HEK293T (cell line): ENCODE measurements at regions not wholly inside any gene's neighbourhood (a gene's known extent, or its start where the extent isn't known, plus 50 kb on each side); places are given as distances from the start of the nearest gene placed in this dataset.

Experiments
- CTCF ChIA-PET: fragments of 350-600 bp; formaldehyde crosslinking; extraction: SDS; loops from one replicate; lab custom pipeline; 2021; ENCODE audit warnings: antibody characterized with exemption, inconsistent platforms; lab: Yijun Ruan, JAX
- POLR2A ChIA-PET: fragments of 350-600 bp; formaldehyde crosslinking; extraction: SDS; loops from one replicate; lab custom pipeline; 2020; ENCODE audit warnings: antibody characterized with exemption, inconsistent platforms; lab: Yijun Ruan, JAX
- DNase-seq: peaks from one replicate; pipeline ENCODE4 v3.0.0; 2012; ENCODE audit warnings: mixed read lengths; ENCODE audit errors: extremely low spot score
- ARNT ChIP-seq: fragments of 450-650 bp; IDR thresholded peaks from 2 replicates; pipeline ENCODE4 v1.6.1; 2017; ENCODE audit warnings: mild to moderate bottlenecking
- BHLHE40 ChIP-seq: fragments of 450-650 bp; IDR thresholded peaks from 2 replicates; pipeline ENCODE4 v1.6.1; 2016; ENCODE audit warnings: mild to moderate bottlenecking, moderate library complexity, borderline replicate concordance
- CTBP1 ChIP-seq: fragments of 450-650 bp; IDR thresholded peaks from 2 replicates; pipeline ENCODE4 v1.6.1; 2016; ENCODE audit warnings: borderline replicate concordance
- ELF4 ChIP-seq: fragments of 450-650 bp; IDR thresholded peaks from 2 replicates; pipeline ENCODE4 v1.6.1; 2017; ENCODE audit warnings: antibody characterized with exemption
- FOXA1 ChIP-seq: fragments of 450-650 bp; IDR thresholded peaks from 2 replicates; pipeline ENCODE4 v1.6.1; 2016; ENCODE audit warnings: mild to moderate bottlenecking
- FOXK2 ChIP-seq: fragments of 450-650 bp; IDR thresholded peaks from 2 replicates; pipeline ENCODE4 v1.6.1; 2016; ENCODE audit warnings: mild to moderate bottlenecking
- FOXM1 ChIP-seq: fragments of 450-650 bp; IDR thresholded peaks from 2 replicates; pipeline ENCODE4 v1.6.1; 2017; ENCODE audit warnings: mild to moderate bottlenecking, borderline replicate concordance
- HDGF ChIP-seq: fragments of 450-650 bp; IDR thresholded peaks from 2 replicates; pipeline ENCODE4 v1.6.1; 2017; ENCODE audit warnings: antibody characterized with exemption, borderline replicate concordance
- L3MBTL2 ChIP-seq: fragments of 450-650 bp; conservative IDR thresholded peaks from 2 replicates; pipeline ENCODE4 v1.6.1; 2016; ENCODE audit warnings: mild to moderate bottlenecking
- LEF1 ChIP-seq: fragments of 450-650 bp; IDR thresholded peaks from 2 replicates; pipeline ENCODE4 v1.6.1; 2017; ENCODE audit warnings: mild to moderate bottlenecking, borderline replicate concordance
- NFRKB ChIP-seq: fragments of 450-650 bp; IDR thresholded peaks from 2 replicates; pipeline ENCODE4 v1.6.1; 2016; ENCODE audit warnings: mild to moderate bottlenecking, moderate library complexity
- SP1 ChIP-seq: fragments of 450-650 bp; IDR thresholded peaks from 2 replicates; pipeline ENCODE4 v1.6.1; 2017
- SUZ12 ChIP-seq: fragments of 450-650 bp; IDR thresholded peaks from 2 replicates; pipeline ENCODE4 v1.6.1; 2016; ENCODE audit warnings: mild to moderate bottlenecking
- TARDBP ChIP-seq: fragments of 450-650 bp; IDR thresholded peaks from 2 replicates; pipeline ENCODE4 v1.6.1; 2016
- ZNF384 ChIP-seq: fragments of 450-650 bp; IDR thresholded peaks from 2 replicates; pipeline ENCODE4 v1.6.1; 2016
- TF ChIP-seq, protein P1 (sequence below): fragments of 450-650 bp; IDR thresholded peaks from 2 replicates; pipeline ENCODE4 v1.6.1; 2016

DNA sequence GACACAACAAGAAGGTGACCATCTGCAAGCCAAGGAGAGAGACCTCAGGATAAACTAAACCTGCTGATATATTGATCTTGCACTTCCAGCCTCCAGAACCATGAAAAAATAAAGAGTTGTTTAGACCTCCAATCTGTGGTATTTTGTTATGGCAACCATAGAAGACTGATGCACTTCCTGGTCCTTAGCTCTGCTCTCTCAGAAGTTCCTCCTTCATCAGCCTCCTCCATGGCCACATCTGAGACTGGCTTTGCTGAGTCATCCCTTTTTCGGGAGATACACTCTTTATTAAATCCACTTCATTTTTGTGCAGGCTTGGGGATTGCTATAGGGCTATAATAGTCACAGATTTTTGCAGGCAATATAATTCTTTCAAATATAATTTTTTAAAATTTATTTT, 89.6 kb upstream of the ATF7IP start:
- no peak for DNase-seq
- ChIA-PET CTCF (no interaction called here), POLR2A (no interaction called here)
- TF ChIP-seq TARDBP (no peak), ELF4 (no peak), CTBP1 (no peak), ARNT (no peak), NFRKB (no peak), LEF1 (no peak), L3MBTL2 (no peak), FOXM1 (no peak), BHLHE40 (no peak)

DNA sequence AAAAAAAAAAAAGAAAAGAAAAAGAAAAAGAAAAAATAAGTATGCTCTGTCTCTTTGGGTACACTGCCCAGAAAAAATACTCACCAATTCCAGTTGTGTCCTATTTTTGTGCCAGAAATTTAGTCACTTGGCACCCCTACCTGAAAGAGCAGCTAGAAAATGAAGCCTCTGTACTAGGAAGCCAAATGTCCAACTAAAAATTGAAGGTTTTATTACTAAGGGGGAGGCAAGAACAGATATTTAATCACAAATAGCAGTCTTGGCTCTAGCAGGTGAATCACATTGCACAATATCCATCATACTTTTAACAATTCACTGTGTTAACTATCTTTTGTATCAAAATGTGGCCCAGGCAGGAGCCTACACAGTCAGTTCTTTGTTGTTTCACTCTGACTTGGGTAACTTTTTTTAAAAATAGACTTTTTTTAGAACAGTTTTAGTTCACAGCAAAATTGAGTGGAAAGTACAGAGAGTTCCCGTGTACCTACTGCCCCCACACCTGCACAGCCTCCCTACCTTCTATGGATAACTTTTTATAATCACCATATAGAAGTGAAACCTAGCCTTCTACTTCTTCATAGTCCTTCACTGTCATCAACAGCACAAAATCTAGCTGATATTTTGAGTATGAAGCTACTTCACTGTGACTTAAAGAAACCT, 87.1 kb upstream of the ATF7IP start:
- POLR2A ChIA-PET = no interaction called here
- CTCF ChIA-PET = no interaction called here
- no peak for TF ChIP-seq ZNF384
- TF ChIP-seq, protein P1, sequence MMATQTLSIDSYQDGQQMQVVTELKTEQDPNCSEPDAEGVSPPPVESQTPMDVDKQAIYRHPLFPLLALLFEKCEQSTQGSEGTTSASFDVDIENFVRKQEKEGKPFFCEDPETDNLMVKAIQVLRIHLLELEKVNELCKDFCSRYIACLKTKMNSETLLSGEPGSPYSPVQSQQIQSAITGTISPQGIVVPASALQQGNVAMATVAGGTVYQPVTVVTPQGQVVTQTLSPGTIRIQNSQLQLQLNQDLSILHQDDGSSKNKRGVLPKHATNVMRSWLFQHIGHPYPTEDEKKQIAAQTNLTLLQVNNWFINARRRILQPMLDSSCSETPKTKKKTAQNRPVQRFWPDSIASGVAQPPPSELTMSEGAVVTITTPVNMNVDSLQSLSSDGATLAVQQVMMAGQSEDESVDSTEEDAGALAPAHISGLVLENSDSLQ = no peak
- no peak for TF ChIP-seq HDGF
- no peak for TF ChIP-seq ARNT
- TF ChIP-seq FOXA1 = no peak
- TF ChIP-seq BHLHE40 = no peak
- TF ChIP-seq FOXM1 = no peak
- TF ChIP-seq TARDBP = no peak
- TF ChIP-seq L3MBTL2 = no peak
- no peak for TF ChIP-seq FOXK2
- TF ChIP-seq LEF1 = no peak
- no peak for TF ChIP-seq CTBP1
- no peak for TF ChIP-seq ELF4
- no peak for TF ChIP-seq SUZ12
- TF ChIP-seq NFRKB = no peak
- no peak for TF ChIP-seq SP1
- no peak for DNase-seq

DNA sequence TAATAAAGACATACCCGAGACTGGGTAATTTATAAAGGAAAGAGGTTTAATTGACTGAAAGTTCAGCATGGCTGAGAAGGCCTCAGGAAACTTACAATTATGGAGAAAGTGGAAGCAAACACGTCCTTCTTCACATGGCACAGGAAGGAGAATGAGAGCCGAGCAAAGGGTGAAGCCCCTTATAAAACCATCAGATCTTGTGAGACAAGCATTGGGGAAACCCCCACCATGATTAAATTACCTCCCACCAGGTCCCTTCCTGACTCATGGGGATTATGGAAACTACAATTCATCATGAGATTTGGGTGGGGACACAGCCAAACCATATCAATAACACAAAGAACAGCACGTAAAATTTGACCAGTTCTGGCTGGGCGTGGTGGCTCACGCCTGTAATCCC, 85.6 kb upstream of the ATF7IP start:
- CTCF ChIA-PET = no interaction called here
- DNase-seq = no peak
- no peak for TF ChIP-seq ZNF384
- no peak for TF ChIP-seq ELF4
- TF ChIP-seq FOXM1 = no peak
- TF ChIP-seq, protein P1 = no peak
- TF ChIP-seq FOXA1 = no peak
- no peak for TF ChIP-seq L3MBTL2
- TF ChIP-seq FOXK2 = no peak
- TF ChIP-seq LEF1 = no peak
- POLR2A ChIA-PET = no interaction called here

DNA sequence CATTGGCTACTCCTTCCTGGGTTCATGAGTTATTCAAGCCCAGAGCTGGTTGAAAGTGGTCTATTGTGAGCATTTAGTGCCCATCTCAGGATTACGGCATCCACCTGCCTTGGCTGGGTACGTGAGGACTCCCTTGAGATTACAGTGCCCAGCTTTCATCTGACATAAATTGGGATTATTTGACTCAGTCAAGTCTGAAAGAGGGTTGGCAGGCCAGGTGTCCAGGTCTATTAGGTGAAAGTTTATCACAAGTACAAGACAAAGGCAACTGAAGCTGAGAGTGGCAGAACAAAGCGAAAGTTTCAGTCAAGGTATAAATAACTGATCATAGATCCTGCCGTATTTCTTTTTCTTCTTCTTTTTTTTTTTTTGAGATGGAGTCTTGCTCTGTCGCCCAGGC, 84.6 kb upstream of the ATF7IP start:
- POLR2A ChIA-PET = no interaction called here
- DNase-seq = no peak
- no peak for TF ChIP-seq ZNF384
- TF ChIP-seq LEF1 = no peak
- TF ChIP-seq ELF4 = no peak
- TF ChIP-seq FOXM1 = no peak
- no peak for TF ChIP-seq HDGF
- no peak for TF ChIP-seq CTBP1
- no peak for TF ChIP-seq NFRKB
- TF ChIP-seq SUZ12 = no peak
- no peak for TF ChIP-seq BHLHE40
- TF ChIP-seq FOXA1 = no peak
- CTCF ChIA-PET = no interaction called here

DNA sequence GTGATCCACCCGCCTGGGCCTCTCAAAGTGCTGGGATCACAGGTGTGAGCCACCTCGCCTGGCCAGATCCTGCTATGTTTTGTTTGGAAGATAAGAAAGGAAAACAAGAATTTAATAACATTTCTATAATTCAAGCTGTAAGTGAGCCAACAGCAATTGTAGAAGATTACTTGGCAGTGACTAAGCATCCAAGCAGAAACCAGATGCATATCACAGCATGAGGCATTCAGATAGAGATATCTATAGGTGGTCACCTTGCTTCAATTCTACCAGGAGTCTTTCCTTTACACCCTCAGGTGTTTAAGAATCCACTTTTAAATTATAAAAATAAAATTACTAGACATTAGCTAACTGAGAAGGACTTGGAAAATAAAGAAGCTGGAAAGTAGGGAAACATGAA, 83.9 kb upstream of the ATF7IP start:
- TF ChIP-seq, protein P1 = no peak
- no peak for TF ChIP-seq ELF4
- no peak for TF ChIP-seq HDGF
- no peak for TF ChIP-seq SP1
- no peak for TF ChIP-seq ARNT
- ChIA-PET POLR2A (interaction anchor here (1.2 kb wide), 1 partner anchor 24 kb away, joined by 3 read pairs; no protein-coding TSS in a partner anchor), CTCF (no interaction called here)
- no peak for DNase-seq

DNA sequence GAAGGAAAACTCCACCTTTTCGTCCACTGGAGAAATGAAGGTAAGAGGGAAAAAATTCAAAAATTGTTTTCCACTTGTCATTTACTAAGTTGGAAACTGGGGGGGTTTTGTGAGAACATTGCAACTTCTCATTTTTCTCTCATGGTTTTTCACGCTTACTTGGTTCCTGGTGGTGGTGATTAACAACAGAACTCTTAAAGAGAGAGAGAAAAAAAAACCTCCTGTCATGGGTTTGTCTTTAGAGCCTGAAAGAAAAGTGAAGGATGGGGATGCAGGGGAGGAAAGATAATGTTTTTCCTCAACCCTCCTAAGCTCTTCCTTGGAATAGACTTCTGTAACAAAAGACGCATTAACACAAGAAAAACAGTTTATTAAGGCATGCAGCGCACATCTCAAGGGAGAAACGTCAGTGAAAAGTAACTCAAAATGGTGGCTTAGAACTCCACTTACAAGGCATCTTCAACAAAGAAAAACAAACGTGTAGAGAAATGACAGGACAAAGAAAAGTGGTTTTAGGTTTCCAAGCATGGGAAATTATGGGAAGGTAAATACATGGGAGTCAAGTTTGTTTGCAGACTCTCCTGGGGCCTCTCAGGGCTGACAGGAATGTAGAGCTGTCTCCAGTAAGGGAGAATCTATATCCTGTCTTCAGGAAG, 81.9 kb upstream of the ATF7IP start:
- TF ChIP-seq FOXM1 = no peak
- TF ChIP-seq NFRKB = no peak
- no peak for TF ChIP-seq LEF1
- TF ChIP-seq L3MBTL2 = no peak
- TF ChIP-seq, protein P1 = no peak
- TF ChIP-seq FOXK2 = no peak
- TF ChIP-seq BHLHE40 = no peak
- no peak for TF ChIP-seq HDGF
- no peak for TF ChIP-seq CTBP1
- no peak for TF ChIP-seq ELF4
- TF ChIP-seq ARNT = no peak
- TF ChIP-seq SUZ12 = no peak
- TF ChIP-seq TARDBP = no peak
- no peak for DNase-seq
- ChIA-PET CTCF (no interaction called here), POLR2A (interaction anchor here (1.2 kb wide), 1 partner anchor 488 kb away, joined by 3 read pairs; a partner anchor contains a TSS)
